ENCODE measurements at regions not wholly inside any gene's neighbourhood (a gene's known extent, or its start where the extent isn't known, plus 50 kb on each side); places are given as distances from the start of the nearest gene placed in this dataset.
A peak's percentile ranks its signal among the peaks of the same experiment; 100 is the strongest.

DNA sequence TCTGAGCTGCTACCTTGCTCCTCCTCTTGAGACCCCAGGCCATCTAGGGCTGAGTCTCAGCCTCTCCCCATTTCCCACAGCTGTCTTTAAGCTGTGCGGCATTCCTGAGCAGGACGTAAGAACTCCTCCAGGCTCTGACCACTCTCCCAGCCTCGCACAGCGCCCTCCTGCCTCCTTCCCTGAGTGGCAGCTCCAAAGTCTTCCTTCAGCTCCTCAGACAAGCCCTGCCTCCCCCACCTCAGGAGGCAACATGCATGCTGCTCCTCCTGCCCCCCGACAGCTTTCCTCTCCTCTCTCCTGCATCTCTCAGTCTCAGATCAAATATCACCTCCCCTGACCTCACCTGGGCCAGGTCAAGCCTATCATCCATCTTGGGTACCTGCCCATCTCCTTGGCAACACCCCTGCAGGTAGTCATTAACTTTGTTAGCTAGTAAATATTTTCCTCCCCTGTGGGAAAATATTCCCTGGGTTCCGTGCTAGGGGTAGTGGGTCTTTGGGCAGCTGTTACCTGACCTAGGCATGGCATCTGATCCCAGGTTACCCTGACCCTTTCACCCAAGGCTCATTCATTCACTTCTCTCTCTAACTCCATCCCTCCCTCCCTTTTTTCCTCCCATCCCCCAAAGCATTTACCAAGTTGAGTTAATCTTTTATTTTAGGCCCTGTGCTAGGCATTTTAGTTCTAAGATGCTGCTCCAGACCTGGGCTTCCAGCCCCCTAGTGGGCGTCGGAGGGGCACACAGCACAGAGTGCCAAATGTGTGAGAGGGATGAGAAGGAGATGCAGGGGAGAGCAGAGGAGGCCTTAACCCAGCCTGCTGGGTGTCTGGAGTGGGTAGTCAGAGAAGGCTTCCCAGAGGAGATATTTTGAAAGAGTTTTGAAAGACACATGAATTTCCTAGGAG lies 419.9 kb downstream of the PTPRU start:
- H3K9ac ChIP-seq (ENCODE audit: extremely low read depth, low read length, poor library complexity, severe bottlenecking), result no peak overlapping the region
- no peaks in the 10 kb centered on the region for H3K4me1 ChIP-seq (ENCODE audit: control insufficient read depth, insufficient read depth, low read length)
- peaks cover 11% of the 10 kb centered on the region for H3K27me3 Mint-ChIP-seq (ENCODE audit: insufficient read depth)
- peak; percentile 80 for DNase-seq
- TF ChIP-seq, protein P1, sequence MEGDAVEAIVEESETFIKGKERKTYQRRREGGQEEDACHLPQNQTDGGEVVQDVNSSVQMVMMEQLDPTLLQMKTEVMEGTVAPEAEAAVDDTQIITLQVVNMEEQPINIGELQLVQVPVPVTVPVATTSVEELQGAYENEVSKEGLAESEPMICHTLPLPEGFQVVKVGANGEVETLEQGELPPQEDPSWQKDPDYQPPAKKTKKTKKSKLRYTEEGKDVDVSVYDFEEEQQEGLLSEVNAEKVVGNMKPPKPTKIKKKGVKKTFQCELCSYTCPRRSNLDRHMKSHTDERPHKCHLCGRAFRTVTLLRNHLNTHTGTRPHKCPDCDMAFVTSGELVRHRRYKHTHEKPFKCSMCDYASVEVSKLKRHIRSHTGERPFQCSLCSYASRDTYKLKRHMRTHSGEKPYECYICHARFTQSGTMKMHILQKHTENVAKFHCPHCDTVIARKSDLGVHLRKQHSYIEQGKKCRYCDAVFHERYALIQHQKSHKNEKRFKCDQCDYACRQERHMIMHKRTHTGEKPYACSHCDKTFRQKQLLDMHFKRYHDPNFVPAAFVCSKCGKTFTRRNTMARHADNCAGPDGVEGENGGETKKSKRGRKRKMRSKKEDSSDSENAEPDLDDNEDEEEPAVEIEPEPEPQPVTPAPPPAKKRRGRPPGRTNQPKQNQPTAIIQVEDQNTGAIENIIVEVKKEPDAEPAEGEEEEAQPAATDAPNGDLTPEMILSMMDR (conservative IDR thresholded peaks at IDR 0.05), result peak; percentile 85
- H3K4me1 Mint-ChIP-seq, result no peaks in the 10 kb centered on the region
- WGBS, 2 experiments (ENCODE audit: insufficient coverage in 1 of 2, insufficient read length in 1 of 2), result 33 to 71% methylated on average over 1 to 8 of the region's 8 CpGs
- H3K36me3 ChIP-seq (ENCODE audit: control insufficient read depth, insufficient read depth, low read length), result no peaks in the 10 kb centered on the region
- no peak overlapping the region for H3K27ac Mint-ChIP-seq
- H3K9me3 Mint-ChIP-seq, result peaks cover 4% of the 10 kb centered on the region
- no peaks in the 10 kb centered on the region for H3K36me3 Mint-ChIP-seq (ENCODE audit: low read depth)
- H3K9me3 ChIP-seq (ENCODE audit: control insufficient read depth, low read length), result no peaks in the 10 kb centered on the region
- no peak overlapping the region for H3K4me3 Mint-ChIP-seq
- H3K27me3 ChIP-seq (ENCODE audit: control insufficient read depth, insufficient read depth, low read length, poor library complexity, severe bottlenecking), result no peaks in the 10 kb centered on the region
- no peak overlapping the region for H3K27ac ChIP-seq (ENCODE audit: low read depth, low read length)
- no peak overlapping the region for H3K4me3 ChIP-seq (ENCODE audit: low read length)

DNA sequence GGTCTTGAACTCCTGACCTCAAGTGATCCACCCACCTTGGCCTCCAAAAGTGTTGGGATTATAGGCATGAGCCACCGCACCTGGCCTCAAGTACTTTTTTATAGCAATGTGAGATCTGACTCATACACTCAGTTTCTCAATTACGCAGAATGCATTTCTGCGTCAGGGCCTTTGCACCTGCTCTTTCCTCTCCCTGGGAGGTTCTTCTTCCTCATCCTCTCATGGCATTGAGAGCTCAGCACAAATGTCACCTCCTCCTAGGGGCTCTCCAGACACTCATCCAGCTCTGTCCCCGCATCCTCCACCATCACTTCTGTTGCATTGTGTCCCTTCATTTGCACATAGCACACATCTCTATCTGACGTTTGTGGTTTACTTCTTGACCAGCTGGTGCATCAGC lies 418.8 kb downstream of the PTPRU start:
- Histone ChIP-seq H3K27me3 (ENCODE audit: control insufficient read depth, insufficient read depth, low read length, poor library complexity, severe bottlenecking) (no peaks in the 10 kb centered on the region), H3K9ac (ENCODE audit: extremely low read depth, low read length, poor library complexity, severe bottlenecking) (no peak overlapping the region), H3K4me1 (ENCODE audit: control insufficient read depth, insufficient read depth, low read length) (no peaks in the 10 kb centered on the region), H3K4me3 (ENCODE audit: low read length) (no peak overlapping the region), H3K9me3 (ENCODE audit: control insufficient read depth, low read length) (no peaks in the 10 kb centered on the region), H3K36me3 (ENCODE audit: control insufficient read depth, insufficient read depth, low read length) (no peaks in the 10 kb centered on the region), H3K27ac (ENCODE audit: low read depth, low read length) (no peak overlapping the region)
- peak; percentile 17 for DNase-seq
- TF ChIP-seq, protein P1 (conservative IDR thresholded peaks at IDR 0.05), result no peak
- H3K9me3 Mint-ChIP-seq, result peaks cover 2% of the 10 kb centered on the region
- H3K4me1 Mint-ChIP-seq, result no peaks in the 10 kb centered on the region
- H3K27me3 Mint-ChIP-seq (ENCODE audit: insufficient read depth), result peaks cover 17% of the 10 kb centered on the region
- H3K27ac Mint-ChIP-seq, result no peak overlapping the region
- H3K4me3 Mint-ChIP-seq, result no peak overlapping the region
- H3K36me3 Mint-ChIP-seq (ENCODE audit: low read depth), result no peaks in the 10 kb centered on the region
- WGBS, 2 experiments (ENCODE audit: insufficient coverage in 1 of 2, insufficient read length in 1 of 2), result 92 to 100% methylated on average over 5 of the region's 5 CpGs

DNA sequence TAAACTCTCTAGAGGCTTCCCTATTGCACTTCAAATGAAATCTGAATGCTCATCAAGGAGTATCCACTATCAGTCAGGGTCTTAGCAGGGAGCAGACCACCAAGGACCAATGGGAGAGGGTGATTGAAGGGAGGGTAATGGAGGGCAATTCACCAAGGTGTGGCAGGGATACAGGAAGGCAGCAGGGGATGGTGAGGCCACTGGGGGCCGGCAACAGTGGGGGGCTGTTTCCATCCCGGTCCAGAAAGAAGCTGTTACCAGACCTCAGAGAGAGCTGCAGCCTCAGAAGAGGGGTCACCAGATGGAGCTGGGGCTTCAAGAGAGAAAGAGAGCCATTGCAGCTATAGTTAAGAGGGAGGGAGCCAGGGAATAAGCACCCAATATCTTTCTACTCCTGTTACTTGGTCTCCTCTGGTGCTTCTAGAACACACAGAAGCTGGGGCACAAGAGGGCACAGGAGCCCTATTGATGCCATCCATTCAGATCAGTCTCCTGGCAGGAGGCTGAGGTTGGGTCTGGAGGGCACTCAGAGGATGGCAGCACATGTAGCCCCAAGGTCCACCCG lies 417.6 kb downstream of the PTPRU start:
- no peak overlapping the region for H3K27ac ChIP-seq (ENCODE audit: low read depth, low read length)

More for the DNA sequence above, 417.6 kb downstream of the PTPRU start:
- TF ChIP-seq, protein P1 (conservative IDR thresholded peaks at IDR 0.05), result no peak
- 78 to 100% methylated on average over 1 to 3 of the region's 3 CpGs for WGBS, 2 experiments (ENCODE audit: insufficient coverage in 1 of 2, insufficient read length in 1 of 2)
- Mint-ChIP-seq H3K9me3 (peaks cover 2% of the 10 kb centered on the region), H3K36me3 (ENCODE audit: low read depth) (no peaks in the 10 kb centered on the region), H3K4me3 (no peak overlapping the region), H3K27ac (no peak overlapping the region), H3K27me3 (ENCODE audit: insufficient read depth) (peaks cover 28% of the 10 kb centered on the region), H3K4me1 (no peaks in the 10 kb centered on the region)
- H3K9ac ChIP-seq (ENCODE audit: extremely low read depth, low read length, poor library complexity, severe bottlenecking), result no peak overlapping the region
- no peaks in the 10 kb centered on the region for H3K27me3 ChIP-seq (ENCODE audit: control insufficient read depth, insufficient read depth, low read length, poor library complexity, severe bottlenecking)
- no peaks in the 10 kb centered on the region for H3K4me1 ChIP-seq (ENCODE audit: control insufficient read depth, insufficient read depth, low read length)
- no peaks in the 10 kb centered on the region for H3K36me3 ChIP-seq (ENCODE audit: control insufficient read depth, insufficient read depth, low read length)
- no peak overlapping the region for H3K4me3 ChIP-seq (ENCODE audit: low read length)
- H3K9me3 ChIP-seq (ENCODE audit: control insufficient read depth, low read length), result no peaks in the 10 kb centered on the region
- peak; percentile 16 for DNase-seq

Data from endodermal cell (in vitro differentiated cells).